ENCODE measurements at regions not wholly inside any gene's neighbourhood (a gene's known extent, or its start where the extent isn't known, plus 50 kb on each side); places are given as distances from the start of the nearest gene placed in this dataset.

GRCh38 chr4:155610143-155610542 lies 56.5 kb upstream of the GUCY1A1 start:
- Histone ChIP-seq H3K4me3 (no peak overlapping the region), H3K27me3 (no peaks in the 10 kb centered on the region), H3K27ac (no peak overlapping the region), H3K4me1 (peaks cover 0 to 2% (median 0%) of the 10 kb centered on the region in 4 donors), H3K9me3 (no peaks in the 10 kb centered on the region), H3K36me3 (no peaks in the 10 kb centered on the region)
- 90 to 93% methylated on average over 5 of the region's 5 CpGs for WGBS, 2 donors
- DNase-seq (ENCODE audit: low spot score in 2 of 2), result no peak
- no peak for TF ChIP-seq POLR2A (IDR thresholded peaks at IDR 0.05)
- TF ChIP-seq, protein P1, sequence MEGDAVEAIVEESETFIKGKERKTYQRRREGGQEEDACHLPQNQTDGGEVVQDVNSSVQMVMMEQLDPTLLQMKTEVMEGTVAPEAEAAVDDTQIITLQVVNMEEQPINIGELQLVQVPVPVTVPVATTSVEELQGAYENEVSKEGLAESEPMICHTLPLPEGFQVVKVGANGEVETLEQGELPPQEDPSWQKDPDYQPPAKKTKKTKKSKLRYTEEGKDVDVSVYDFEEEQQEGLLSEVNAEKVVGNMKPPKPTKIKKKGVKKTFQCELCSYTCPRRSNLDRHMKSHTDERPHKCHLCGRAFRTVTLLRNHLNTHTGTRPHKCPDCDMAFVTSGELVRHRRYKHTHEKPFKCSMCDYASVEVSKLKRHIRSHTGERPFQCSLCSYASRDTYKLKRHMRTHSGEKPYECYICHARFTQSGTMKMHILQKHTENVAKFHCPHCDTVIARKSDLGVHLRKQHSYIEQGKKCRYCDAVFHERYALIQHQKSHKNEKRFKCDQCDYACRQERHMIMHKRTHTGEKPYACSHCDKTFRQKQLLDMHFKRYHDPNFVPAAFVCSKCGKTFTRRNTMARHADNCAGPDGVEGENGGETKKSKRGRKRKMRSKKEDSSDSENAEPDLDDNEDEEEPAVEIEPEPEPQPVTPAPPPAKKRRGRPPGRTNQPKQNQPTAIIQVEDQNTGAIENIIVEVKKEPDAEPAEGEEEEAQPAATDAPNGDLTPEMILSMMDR (IDR thresholded peaks at IDR 0.05), result no peak
- TF ChIP-seq EP300 (IDR thresholded peaks at IDR 0.05), result no peak

DNA sequence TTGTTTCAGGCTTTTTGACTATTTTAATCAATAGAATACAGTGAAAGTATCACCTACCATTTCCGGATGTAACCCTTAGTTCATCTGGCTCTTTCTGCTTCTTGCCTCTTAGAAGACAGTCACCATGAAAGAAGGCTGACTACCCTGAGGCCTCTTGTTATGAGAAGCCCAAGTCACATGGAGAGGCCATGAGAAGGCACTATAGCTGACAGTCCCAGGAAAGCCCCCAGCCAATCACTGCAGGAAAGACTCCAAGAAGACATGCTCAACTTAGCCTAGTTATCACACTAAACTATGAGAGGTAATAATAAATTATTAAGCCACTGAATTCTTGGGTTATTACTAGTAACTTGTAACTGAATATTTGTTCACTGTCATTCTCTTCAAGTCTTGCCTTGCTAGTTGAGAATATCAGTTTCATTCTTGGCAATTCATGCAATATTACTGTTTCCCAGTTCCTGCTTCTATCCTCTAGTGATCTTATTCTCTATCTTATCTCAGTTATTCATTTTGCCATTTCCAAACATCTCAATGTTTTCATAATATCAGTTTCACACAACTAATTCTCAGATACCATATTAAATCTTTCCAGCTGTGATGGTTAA lies 57.1 kb upstream of the GUCY1A1 start:
- Histone ChIP-seq H3K27ac (no peak overlapping the region), H3K36me3 (no peaks in the 10 kb centered on the region), H3K27me3 (no peaks in the 10 kb centered on the region), H3K4me3 (no peak overlapping the region), H3K9me3 (no peaks in the 10 kb centered on the region), H3K4me1 (peaks cover 0 to 8% (median 0%) of the 10 kb centered on the region in 4 donors)
- TF ChIP-seq POLR2A (IDR thresholded peaks at IDR 0.05) (no peak), EP300 (IDR thresholded peaks at IDR 0.05) (no peak)
- TF ChIP-seq, protein P1 (IDR thresholded peaks at IDR 0.05), result no peak
- no peak for DNase-seq (ENCODE audit: low spot score in 2 of 2)
- 85 to 95% methylated on average over 1 of the region's 1 CpG for WGBS, 2 donors

GRCh38 chr4:155608225-155608885 lies 58.3 kb upstream of the GUCY1A1 start:
- 69 to 70% methylated on average over 3 of the region's 3 CpGs for WGBS, 2 donors
- TF ChIP-seq, protein P1 (IDR thresholded peaks at IDR 0.05), result no peak
- TF ChIP-seq POLR2A (IDR thresholded peaks at IDR 0.05), result no peak
- Histone ChIP-seq H3K4me3 (no peak overlapping the region), H3K4me1 (peaks cover 0 to 13% (median 0%) of the 10 kb centered on the region in 4 donors), H3K36me3 (no peaks in the 10 kb centered on the region), H3K27me3 (no peaks in the 10 kb centered on the region), H3K9me3 (no peaks in the 10 kb centered on the region), H3K27ac (no peak overlapping the region)
- no peak for DNase-seq (ENCODE audit: low spot score in 2 of 2)

- no peak for DNase-seq (ENCODE audit: low spot score in 2 of 2)
- H3K27ac ChIP-seq, result no peak overlapping the region
- H3K4me1 ChIP-seq, result peaks cover 0 to 13% (median 0%) of the 10 kb centered on the region in 4 donors
- H3K4me3 ChIP-seq, result no peak overlapping the region
- H3K36me3 ChIP-seq, result no peaks in the 10 kb centered on the region
- H3K27me3 ChIP-seq, result no peaks in the 10 kb centered on the region
- no peaks in the 10 kb centered on the region for H3K9me3 ChIP-seq
- WGBS, 2 donors, result 89 to 95% methylated on average over 1 of the region's 1 CpG
- TF ChIP-seq, protein P1 (IDR thresholded peaks at IDR 0.05), result no peak
- TF ChIP-seq EP300 (IDR thresholded peaks at IDR 0.05), result no peak
- TF ChIP-seq POLR2A (IDR thresholded peaks at IDR 0.05), result no peak
Observed at GRCh38 chr4:155607481-155607880, 59.2 kb upstream of the GUCY1A1 start.
